H1 (cell line): ENCODE measurements at regions not wholly inside any gene's neighbourhood (a gene's known extent, or its start where the extent isn't known, plus 50 kb on each side); places are given as distances from the start of the nearest gene placed in this dataset.

Source experiments
- CTCF ChIA-PET: fragments of 300-600 bp; sonication (Branson Sonifier 250); formaldehyde crosslinking; loops from one replicate; lab custom pipeline; 2021; ENCODE audit not compliant: partially characterized antibody; lab: Charles Lee
- POLR2A ChIA-PET: fragments of 300-600 bp; sonication (Branson Sonifier 250); formaldehyde crosslinking; loops from one replicate; lab custom pipeline; 2021; ENCODE audit warnings: inconsistent platforms; ENCODE audit not compliant: partially characterized antibody; lab: Charles Lee
- DNase-seq, 2 experiments: peaks; one replicate each; pipeline versions ENCODE4 v3.0.0 to v3.0.0-alpha.2; 2010 to 2022; ENCODE audit warnings: low spot score in 2 of 2, low read depth in 1 of 2, mixed read lengths in 1 of 2
- FAIRE-seq: peaks from 2 replicates; lab custom pipeline; 2011; peaks lifted over from hg19 to GRCh38; lab: Jason Lieb, UNC
- H2AFZ ChIP-seq: 2 replicates; pipeline ENCODE4 v1.8.1; 2012; ENCODE audit warnings: low read length, inconsistent platforms
- H2AK5ac ChIP-seq: 2 replicates; pipeline ENCODE4 v1.6.1; 2013; ENCODE audit warnings: low read depth, low read length
- H2BK120ac ChIP-seq: replicated peaks from 2 replicates; pipeline ENCODE3; 2013; ENCODE audit warnings: low read depth, low read length, inconsistent platforms
- H2BK12ac ChIP-seq: 2 replicates; pipeline ENCODE4 v1.6.1; 2013; ENCODE audit warnings: low read depth, low read length
- H2BK15ac ChIP-seq: 2 replicates; pipeline ENCODE4 v1.6.1; 2013; ENCODE audit warnings: low read length
- H2BK20ac ChIP-seq: 2 replicates; pipeline ENCODE4 v1.6.1; 2013; ENCODE audit warnings: low read length
- H2BK5ac ChIP-seq: 2 replicates; pipeline ENCODE4 v1.6.1; 2013; ENCODE audit warnings: low read depth, low read length
- H3K14ac ChIP-seq: 2 replicates; pipeline ENCODE4 v1.6.1; 2013; ENCODE audit warnings: inconsistent platforms; ENCODE audit not compliant: insufficient read length
- H3K18ac ChIP-seq: 2 replicates; pipeline ENCODE4 v1.6.1; 2013; ENCODE audit warnings: low read length; ENCODE audit errors: extremely low read depth
- H3K23ac ChIP-seq: 2 replicates; pipeline ENCODE4 v1.6.1; 2013; ENCODE audit warnings: inconsistent platforms; ENCODE audit not compliant: insufficient read length
- H3K23me2 ChIP-seq: 2 replicates; pipeline ENCODE4 v1.6.1; 2013; ENCODE audit warnings: low read depth, low read length
- H3K27ac ChIP-seq: 2 replicates; pipeline ENCODE4 v1.6.1; 2011; ENCODE audit warnings: low read depth, low read length, inconsistent platforms
- H3K27me3 ChIP-seq, 4 experiments: replicated peaks in 1 of 4; 1 replicate in 1 of 4; 2 replicates in 3 of 4; pipeline versions ENCODE4 v1.6.1 to v1.8.1; 2011 to 2013; ENCODE audit warnings: low read length in 3 of 4, mild to moderate bottlenecking in 3 of 4, inconsistent platforms in 2 of 4, mixed read lengths in 2 of 4, moderate library complexity in 1 of 4; ENCODE audit not compliant: control insufficient read depth in 3 of 4, insufficient read depth in 3 of 4; ENCODE audit errors: extremely low read depth in 1 of 4
- H3K36me3 ChIP-seq, 4 experiments: 2 replicates each; pipeline versions ENCODE4 v1.6.1 to v1.8.1; 2011 to 2013; ENCODE audit warnings: mild to moderate bottlenecking in 4 of 4, low read length in 3 of 4, moderate library complexity in 2 of 4, control low read depth in 1 of 4, inconsistent platforms in 1 of 4; ENCODE audit not compliant: insufficient read depth in 4 of 4, control insufficient read depth in 2 of 4
- H3K4ac ChIP-seq: replicated peaks from 2 replicates; pipeline ENCODE3; 2013; ENCODE audit warnings: low read length, low read depth, mixed read lengths, inconsistent platforms; ENCODE audit not compliant: insufficient read length
- H3K4me1 ChIP-seq, 4 experiments: replicated peaks in 1 of 4; 1 replicate in 1 of 4; 2 replicates in 3 of 4; pipeline versions ENCODE4 v1.6.1 to v1.8.1; 2011 to 2013; ENCODE audit warnings: low read length in 3 of 4, inconsistent platforms in 2 of 4, mixed read lengths in 1 of 4; ENCODE audit not compliant: insufficient read depth in 4 of 4, control insufficient read depth in 3 of 4
- H3K4me2 ChIP-seq, 2 experiments: 2 replicates each; pipeline versions ENCODE4 v1.6.1 to v1.8.1; 2011 to 2013; ENCODE audit warnings: low read depth in 2 of 2, low read length in 2 of 2, control low read depth in 1 of 2, inconsistent platforms in 1 of 2, mild to moderate bottlenecking in 1 of 2; ENCODE audit not compliant: insufficient read depth in 1 of 2
- H3K4me3 ChIP-seq, 4 experiments: fragments of 200-600, 300-600 bp in 1 of 4; sonication (generic), shearing (Covaris generic), sonication (Bioruptor Twin) in 1 of 4; 2 replicates each; pipeline versions ENCODE4 v1.5.1 to v1.8.1; 2011 to 2016; ENCODE audit warnings: low read length in 4 of 4, low read depth in 3 of 4, control low read depth in 2 of 4, inconsistent platforms in 2 of 4, mild to moderate bottlenecking in 2 of 4, mixed read lengths in 1 of 4, moderate library complexity in 1 of 4; ENCODE audit not compliant: insufficient read depth in 2 of 4; ENCODE audit errors: extremely low read depth in 1 of 4
- H3K56ac ChIP-seq: replicated peaks from 2 replicates; pipeline ENCODE3; 2013; ENCODE audit warnings: low read depth, mild to moderate bottlenecking, mixed read lengths, low read length, inconsistent platforms; ENCODE audit not compliant: insufficient read length
- H3K79me1 ChIP-seq: 2 replicates; pipeline ENCODE4 v1.6.1; 2013; ENCODE audit warnings: low read depth, low read length, control low read depth
- H3K79me2 ChIP-seq, 2 experiments: 2 replicates each; pipeline versions ENCODE4 v1.6.1 to v1.8.1; 2012 to 2013; ENCODE audit warnings: low read length in 2 of 2, mild to moderate bottlenecking in 2 of 2, inconsistent platforms in 1 of 2; ENCODE audit not compliant: insufficient read depth in 2 of 2, control insufficient read depth in 1 of 2
- H3K9ac ChIP-seq, 4 experiments: replicated peaks in 1 of 4; 1 replicate in 1 of 4; 2 replicates in 3 of 4; pipeline versions ENCODE4 v1.6.1 to v1.8.1; 2011 to 2013; ENCODE audit warnings: low read depth in 3 of 4, low read length in 3 of 4, control low read depth in 2 of 4, mild to moderate bottlenecking in 2 of 4, moderate library complexity in 2 of 4, inconsistent platforms in 1 of 4; ENCODE audit errors: extremely low read depth in 1 of 4
- H3K9me3 ChIP-seq, 2 experiments: 2 replicates each; pipeline versions ENCODE4 v1.6.1 to v1.8.1; 2012 to 2013; ENCODE audit warnings: mild to moderate bottlenecking in 2 of 2, moderate library complexity in 2 of 2, control low read depth in 1 of 2, inconsistent platforms in 1 of 2, low read depth in 1 of 2, low read length in 1 of 2, mixed read lengths in 1 of 2; ENCODE audit not compliant: insufficient read depth in 2 of 2
- H4K20me1 ChIP-seq, 2 experiments: replicated peaks in 1 of 2; 2 replicates each; pipeline versions ENCODE3 to v1.8.1; 2011 to 2013; ENCODE audit warnings: inconsistent platforms in 2 of 2, low read length in 2 of 2, mild to moderate bottlenecking in 1 of 2; ENCODE audit not compliant: insufficient read depth in 2 of 2, control insufficient read depth in 1 of 2
- H4K5ac ChIP-seq: 2 replicates; pipeline ENCODE4 v1.6.1; 2013; ENCODE audit warnings: low read length, low read depth, mixed read lengths, inconsistent platforms; ENCODE audit not compliant: insufficient read length
- H4K8ac ChIP-seq: 2 replicates; pipeline ENCODE4 v1.8.0; 2013; ENCODE audit warnings: mild to moderate bottlenecking, moderate library complexity, low read length, inconsistent platforms; ENCODE audit not compliant: insufficient read depth; ENCODE audit errors: extremely low read depth
- H4K91ac ChIP-seq: replicated peaks from 2 replicates; pipeline ENCODE3; 2013; ENCODE audit warnings: low read length, mixed read lengths, inconsistent platforms; ENCODE audit not compliant: insufficient read length
- ASH2L ChIP-seq: fragments of 200-600, 300-600 bp; sonication (generic); IDR thresholded peaks from one replicate; pipeline ENCODE4 v1.7.1; 2017; ENCODE audit warnings: low read length
- BCL11A ChIP-seq, 2 experiments: IDR thresholded peaks; one replicate each; pipeline ENCODE4 v1.6.1; 2011; ENCODE audit warnings: low read depth in 2 of 2, low read length in 2 of 2, mild to moderate bottlenecking in 2 of 2
- BRCA1 ChIP-seq: IDR thresholded peaks from 2 replicates; pipeline ENCODE4 v1.6.1; 2012; ENCODE audit warnings: low read depth, low read length, improper control_type of control experiment
- CHD2 ChIP-seq: IDR thresholded peaks from 2 replicates; pipeline ENCODE4 v1.6.1; 2012; ENCODE audit warnings: low read length, improper control_type of control experiment
- POLR2AphosphoS5 ChIP-seq: IDR thresholded peaks from 2 replicates; pipeline ENCODE4 v1.6.1; 2011; ENCODE audit warnings: low read depth, low read length
- SIX5 ChIP-seq: IDR thresholded peaks from 2 replicates; pipeline ENCODE4 v1.6.1; 2011; ENCODE audit warnings: mild to moderate bottlenecking, low read depth, low read length
- SP4 ChIP-seq: IDR thresholded peaks from 2 replicates; pipeline ENCODE4 v1.6.1; 2012; ENCODE audit warnings: low read length, inconsistent platforms
- SUZ12 ChIP-seq: fragments of 200-600 bp; sonication (generic); IDR thresholded peaks from 2 replicates; pipeline ENCODE4 v1.6.1; 2012; ENCODE audit warnings: mild to moderate bottlenecking, inconsistent platforms, low read length, moderate library complexity, mixed read lengths
- TCF12 ChIP-seq: IDR thresholded peaks from 2 replicates; pipeline ENCODE4 v1.6.1; 2011; ENCODE audit warnings: low read depth, mild to moderate bottlenecking, low read length
- TEAD4 ChIP-seq: IDR thresholded peaks from 2 replicates; pipeline ENCODE4 v1.6.1; 2012; ENCODE audit warnings: low read depth, low read length, inconsistent platforms, mixed read lengths
- USF2 ChIP-seq: IDR thresholded peaks from 2 replicates; pipeline ENCODE4 v1.6.1; 2011; ENCODE audit warnings: low read length, improper control_type of control experiment
- WGBS, 2 experiments: shearing (Covaris generic) in 1 of 2; methylation state at CpG; one replicate each; pipeline versions ENCODE4 v1.1.6 to v1.1.7; 2013 to 2015; ENCODE audit warnings: low lambda C conversion rate in 2 of 2, mixed read lengths in 2 of 2, inconsistent platforms in 1 of 2, low coverage in 1 of 2, missing lambda C conversion rate in 1 of 2; ENCODE audit not compliant: insufficient replicate concordance in 2 of 2, insufficient coverage in 1 of 2, insufficient read length in 1 of 2; ENCODE audit errors: extremely low coverage in 1 of 2, missing lambda C conversion rate in 1 of 2; 5-methylcytosine and 5-hydroxymethylcytosine counted together
- TF ChIP-seq, protein P1 (sequence below), 3 experiments: IDR thresholded peaks; 1 replicate in 2 of 3; 2 replicates in 1 of 3; pipeline versions ENCODE4 v1.5.1 to v1.6.1; 2011; ENCODE audit warnings: low read length in 3 of 3, mild to moderate bottlenecking in 3 of 3, inconsistent platforms in 2 of 3, low read depth in 1 of 3, moderate library complexity in 1 of 3; ENCODE audit not compliant: insufficient read depth in 1 of 3; ENCODE audit errors: control extremely low read depth in 1 of 3

- no peak overlapping the region for H4K91ac ChIP-seq
- H3K4ac ChIP-seq: no peak overlapping the region
- H3K9me3 ChIP-seq: peaks cover 3 to 5% of the 10 kb centered on the region in 2 experiments; a peak in 1 of 4 replicates
- no peaks in the 10 kb centered on the region for H3K79me1 ChIP-seq
- peaks cover 2 to 10% (median 4%) of the 10 kb centered on the region in 4 experiments; a peak in 5 of 7 replicates for H3K4me1 ChIP-seq
- no peaks in the 10 kb centered on the region for H3K27me3 ChIP-seq
- H2BK15ac ChIP-seq: no peak overlapping the region
- FAIRE-seq (no peak), DNase-seq (no peak)
- H2BK120ac ChIP-seq: peak overlapping the region; percentile 27
- WGBS, 2 experiments: 92% methylated on average over 3 of the region's 3 CpGs; no CpG with 5 or more reads in 1 of the 2 experiments
- H4K8ac ChIP-seq: no peak overlapping the region
- H3K36me3 ChIP-seq: 0 out of 8 replicates have a peak, but pooled peaks cover 0 to 4% (median 0%) of the 10 kb centered on the region in 4 experiments
- no peaks in the 10 kb centered on the region for H4K20me1 ChIP-seq
- H3K56ac ChIP-seq: no peak overlapping the region
- ChIA-PET CTCF (interaction anchor here (0.9 kb wide), 1 partner anchor 55 kb away, joined by 3 read pairs; no protein-coding TSS in a partner anchor), POLR2A (no interaction called here)
- H3K18ac ChIP-seq: no peak overlapping the region
- no peaks in the 10 kb centered on the region for H3K23me2 ChIP-seq
- H3K23ac ChIP-seq: no peak overlapping the region
- no peak overlapping the region for H4K5ac ChIP-seq
- H2AFZ ChIP-seq: no peak overlapping the region
- H2BK5ac ChIP-seq: no peak overlapping the region
- no peak overlapping the region for H3K14ac ChIP-seq
- H2BK20ac ChIP-seq: no peak overlapping the region
- no peaks in the 10 kb centered on the region for H3K79me2 ChIP-seq
- no peak overlapping the region for H3K9ac ChIP-seq
- H2BK12ac ChIP-seq: no peak overlapping the region
- no peak overlapping the region for H3K4me2 ChIP-seq
- H3K27ac ChIP-seq: no peak overlapping the region
- no peak overlapping the region for H3K4me3 ChIP-seq
- no peak overlapping the region for H2AK5ac ChIP-seq
- no peak for TF ChIP-seq BCL11A (IDR thresholded peaks at IDR 0.05; ENCODE audit: low read depth in 2 of 2, low read length in 2 of 2)
- TF ChIP-seq TCF12: no peak
- no peak for TF ChIP-seq CHD2
- no peak for TF ChIP-seq SP4
- no peak for TF ChIP-seq POLR2AphosphoS5
- TF ChIP-seq BRCA1: no peak
- no peak for TF ChIP-seq TEAD4
- TF ChIP-seq USF2: no peak
- no peak for TF ChIP-seq SUZ12
- no peak for TF ChIP-seq ASH2L
- no peak for TF ChIP-seq SIX5
- TF ChIP-seq, protein P1, sequence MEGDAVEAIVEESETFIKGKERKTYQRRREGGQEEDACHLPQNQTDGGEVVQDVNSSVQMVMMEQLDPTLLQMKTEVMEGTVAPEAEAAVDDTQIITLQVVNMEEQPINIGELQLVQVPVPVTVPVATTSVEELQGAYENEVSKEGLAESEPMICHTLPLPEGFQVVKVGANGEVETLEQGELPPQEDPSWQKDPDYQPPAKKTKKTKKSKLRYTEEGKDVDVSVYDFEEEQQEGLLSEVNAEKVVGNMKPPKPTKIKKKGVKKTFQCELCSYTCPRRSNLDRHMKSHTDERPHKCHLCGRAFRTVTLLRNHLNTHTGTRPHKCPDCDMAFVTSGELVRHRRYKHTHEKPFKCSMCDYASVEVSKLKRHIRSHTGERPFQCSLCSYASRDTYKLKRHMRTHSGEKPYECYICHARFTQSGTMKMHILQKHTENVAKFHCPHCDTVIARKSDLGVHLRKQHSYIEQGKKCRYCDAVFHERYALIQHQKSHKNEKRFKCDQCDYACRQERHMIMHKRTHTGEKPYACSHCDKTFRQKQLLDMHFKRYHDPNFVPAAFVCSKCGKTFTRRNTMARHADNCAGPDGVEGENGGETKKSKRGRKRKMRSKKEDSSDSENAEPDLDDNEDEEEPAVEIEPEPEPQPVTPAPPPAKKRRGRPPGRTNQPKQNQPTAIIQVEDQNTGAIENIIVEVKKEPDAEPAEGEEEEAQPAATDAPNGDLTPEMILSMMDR (IDR thresholded peaks at IDR 0.05; ENCODE audit: control extremely low read depth in 1 of 3, insufficient read depth in 1 of 3, low read depth in 1 of 3, low read length in 3 of 3): no peak
Measured at GRCh38 chr14:57085801-57086200, 182.9 kb downstream of the EXOC5 start.
